ENCODE measurements at regions not wholly inside any gene's neighbourhood (a gene's known extent, or its start where the extent isn't known, plus 50 kb on each side); places are given as distances from the start of the nearest gene placed in this dataset.
"Not testable (repeated sequence)": the region's sequence is repeated elsewhere in the genome, so short reads cannot be mapped to it uniquely, and the experiment has no call there.

DNA sequence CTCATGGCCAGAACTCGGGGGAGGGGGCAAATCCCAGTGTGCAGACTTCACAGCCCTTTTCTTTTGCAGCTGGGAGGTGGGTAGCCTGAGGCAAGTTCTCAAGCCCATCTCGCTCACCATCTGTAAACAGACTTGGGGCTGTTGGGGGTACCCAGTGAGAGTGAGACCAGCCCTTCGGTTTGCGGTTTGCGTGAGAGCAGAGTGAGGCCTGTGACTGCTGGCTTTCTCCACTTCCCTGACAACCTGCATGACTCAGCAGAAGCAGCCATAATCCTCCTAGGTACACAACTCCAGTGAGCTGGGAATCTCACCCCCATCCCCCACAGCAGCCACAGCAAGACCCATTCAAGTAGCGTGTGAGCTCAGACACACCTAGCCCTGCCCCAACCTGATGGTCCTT, 114.5 kb upstream of the RPRM start:
- TF ChIP-seq HDAC6 (IDR thresholded peaks at IDR 0.05; ENCODE audit: unreplicated experiment); TAF1 (IDR thresholded peaks at IDR 0.05; ENCODE audit: borderline replicate concordance, low read depth, low read length); YY1 (IDR thresholded peaks at IDR 0.05; ENCODE audit: low read depth, low read length); GABPA (IDR thresholded peaks at IDR 0.05; ENCODE audit: low read depth); FOXM1 (IDR thresholded peaks at IDR 0.05; ENCODE audit: low read depth, low read length): not testable (repeated sequence)
- TF ChIP-seq, protein P1, sequence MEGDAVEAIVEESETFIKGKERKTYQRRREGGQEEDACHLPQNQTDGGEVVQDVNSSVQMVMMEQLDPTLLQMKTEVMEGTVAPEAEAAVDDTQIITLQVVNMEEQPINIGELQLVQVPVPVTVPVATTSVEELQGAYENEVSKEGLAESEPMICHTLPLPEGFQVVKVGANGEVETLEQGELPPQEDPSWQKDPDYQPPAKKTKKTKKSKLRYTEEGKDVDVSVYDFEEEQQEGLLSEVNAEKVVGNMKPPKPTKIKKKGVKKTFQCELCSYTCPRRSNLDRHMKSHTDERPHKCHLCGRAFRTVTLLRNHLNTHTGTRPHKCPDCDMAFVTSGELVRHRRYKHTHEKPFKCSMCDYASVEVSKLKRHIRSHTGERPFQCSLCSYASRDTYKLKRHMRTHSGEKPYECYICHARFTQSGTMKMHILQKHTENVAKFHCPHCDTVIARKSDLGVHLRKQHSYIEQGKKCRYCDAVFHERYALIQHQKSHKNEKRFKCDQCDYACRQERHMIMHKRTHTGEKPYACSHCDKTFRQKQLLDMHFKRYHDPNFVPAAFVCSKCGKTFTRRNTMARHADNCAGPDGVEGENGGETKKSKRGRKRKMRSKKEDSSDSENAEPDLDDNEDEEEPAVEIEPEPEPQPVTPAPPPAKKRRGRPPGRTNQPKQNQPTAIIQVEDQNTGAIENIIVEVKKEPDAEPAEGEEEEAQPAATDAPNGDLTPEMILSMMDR (IDR thresholded peaks at IDR 0.05 in 2 of 3, conservative IDR thresholded peaks at IDR 0.05 in 1 of 3; ENCODE audit: control insufficient read depth in 2 of 3, extremely low read depth in 1 of 3, insufficient read depth in 1 of 3, low read depth in 3 of 3, low read length in 3 of 3), result not testable (repeated sequence)
- TF ChIP-seq, protein P2, sequence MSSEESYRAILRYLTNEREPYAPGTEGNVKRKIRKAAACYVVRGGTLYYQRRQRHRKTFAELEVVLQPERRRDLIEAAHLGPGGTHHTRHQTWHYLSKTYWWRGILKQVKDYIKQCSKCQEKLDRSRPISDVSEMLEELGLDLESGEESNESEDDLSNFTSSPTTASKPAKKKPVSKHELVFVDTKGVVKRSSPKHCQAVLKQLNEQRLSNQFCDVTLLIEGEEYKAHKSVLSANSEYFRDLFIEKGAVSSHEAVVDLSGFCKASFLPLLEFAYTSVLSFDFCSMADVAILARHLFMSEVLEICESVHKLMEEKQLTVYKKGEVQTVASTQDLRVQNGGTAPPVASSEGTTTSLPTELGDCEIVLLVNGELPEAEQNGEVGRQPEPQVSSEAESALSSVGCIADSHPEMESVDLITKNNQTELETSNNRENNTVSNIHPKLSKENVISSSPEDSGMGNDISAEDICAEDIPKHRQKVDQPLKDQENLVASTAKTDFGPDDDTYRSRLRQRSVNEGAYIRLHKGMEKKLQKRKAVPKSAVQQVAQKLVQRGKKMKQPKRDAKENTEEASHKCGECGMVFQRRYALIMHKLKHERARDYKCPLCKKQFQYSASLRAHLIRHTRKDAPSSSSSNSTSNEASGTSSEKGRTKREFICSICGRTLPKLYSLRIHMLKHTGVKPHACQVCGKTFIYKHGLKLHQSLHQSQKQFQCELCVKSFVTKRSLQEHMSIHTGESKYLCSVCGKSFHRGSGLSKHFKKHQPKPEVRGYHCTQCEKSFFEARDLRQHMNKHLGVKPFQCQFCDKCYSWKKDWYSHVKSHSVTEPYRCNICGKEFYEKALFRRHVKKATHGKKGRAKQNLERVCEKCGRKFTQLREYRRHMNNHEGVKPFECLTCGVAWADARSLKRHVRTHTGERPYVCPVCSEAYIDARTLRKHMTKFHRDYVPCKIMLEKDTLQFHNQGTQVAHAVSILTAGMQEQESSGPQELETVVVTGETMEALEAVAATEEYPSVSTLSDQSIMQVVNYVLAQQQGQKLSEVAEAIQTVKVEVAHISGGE (CRISPR knock-in tag; IDR thresholded peaks at IDR 0.05), result not testable (repeated sequence)
- TF ChIP-seq, protein P3, sequence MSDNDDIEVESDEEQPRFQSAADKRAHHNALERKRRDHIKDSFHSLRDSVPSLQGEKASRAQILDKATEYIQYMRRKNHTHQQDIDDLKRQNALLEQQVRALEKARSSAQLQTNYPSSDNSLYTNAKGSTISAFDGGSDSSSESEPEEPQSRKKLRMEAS (IDR thresholded peaks at IDR 0.05; ENCODE audit: low read depth, low read length), result not testable (repeated sequence)
